H1 (cell line): ENCODE measurements at regions not wholly inside any gene's neighbourhood (a gene's known extent, or its start where the extent isn't known, plus 50 kb on each side); places are given as distances from the start of the nearest gene placed in this dataset.

Source experiments
- CHD7 ChIP-seq: fragments of 300-600 bp; sonication (generic); IDR thresholded peaks from 2 replicates; pipeline ENCODE4 v1.7.1; 2012; ENCODE audit warnings: low read length, moderate library complexity, mild to moderate bottlenecking, inconsistent platforms; ENCODE audit not compliant: insufficient replicate concordance

- no peak for TF ChIP-seq CHD7
- TF ChIP-seq, all 59 proteins: peak for 0
Observed at GRCh38 chr2:172680436-172681068, 55.1 kb upstream of the RAPGEF4 start (continued).
